Gastrocnemius medialis (tissue), 4 donors: ENCODE measurements at regions not wholly inside any gene's neighbourhood (a gene's known extent, or its start where the extent isn't known, plus 50 kb on each side); places are given as distances from the start of the nearest gene placed in this dataset.

Experiments
- ATAC-seq, 2 donors: fragments of 150-250 bp; one replicate each; pipeline ENCODE4 v1.9.1; 2016
- DNase-seq, 2 donors: peaks; one replicate each; pipeline ENCODE4 v3.0.0-alpha.2; 2019
- H3K27ac ChIP-seq, 4 donors: fragments of 200-600 bp; sonication (generic); 1 replicate in 1 of 4; 2 replicates in 3 of 4; pipeline ENCODE4 v1.5.1; 2016 to 2018; ENCODE audit warnings: mild to moderate bottlenecking in 2 of 4, moderate library complexity in 1 of 4
- H3K27me3 ChIP-seq, 3 donors: fragments of 200-600 bp; sonication (generic) in 2 of 3; 1 replicate in 1 of 3; 2 replicates in 2 of 3; pipeline versions ENCODE4 v1.5.1 to v1.6.0; 2016 to 2019; ENCODE audit warnings: mild to moderate bottlenecking in 1 of 3, moderate library complexity in 1 of 3
- H3K36me3 ChIP-seq, 2 donors: fragments of 200-600 bp; sonication (generic) in 1 of 2; one replicate each; pipeline ENCODE4 v1.5.1; 2017 to 2018
- H3K4me1 ChIP-seq, 2 donors: fragments of 200-600 bp; sonication (generic) in 1 of 2; one replicate each; pipeline ENCODE4 v1.5.1; 2016 to 2017; ENCODE audit warnings: mild to moderate bottlenecking in 2 of 2
- H3K4me3 ChIP-seq, 4 donors: fragments of 200-600 bp; sonication (generic) in 3 of 4; 1 replicate in 1 of 4; 2 replicates in 3 of 4; pipeline ENCODE4 v1.5.1; 2016 to 2019; ENCODE audit warnings: mild to moderate bottlenecking in 2 of 4
- H3K9me3 ChIP-seq, 3 donors: fragments of 200-600 bp; sonication (generic) in 2 of 3; 1 replicate in 1 of 3; 2 replicates in 2 of 3; pipeline ENCODE4 v1.5.1; 2016 to 2019
- CTCF ChIP-seq, 5 experiments: fragments of 450-650 bp in 3 of 5; fragments of 200-600 bp in 2 of 5; sonication (generic) in 2 of 5; IDR thresholded peaks in 4 of 5; conservative IDR thresholded peaks in 1 of 5; 1 replicate in 4 of 5; 2 replicates in 1 of 5; pipeline ENCODE4 v1.5.1; 2016 to 2019; ENCODE audit warnings: antibody characterized with exemption in 5 of 5, mild to moderate bottlenecking in 3 of 5, moderate library complexity in 3 of 5
- POLR2A ChIP-seq, 2 donors: fragments of 450-650 bp; IDR thresholded peaks; one replicate each; pipeline ENCODE4 v1.6.1; 2017; ENCODE audit warnings: antibody characterized with exemption in 2 of 2, mild to moderate bottlenecking in 2 of 2, moderate library complexity in 2 of 2
- in situ Hi-C, 4 donors: fragments of 200-750 bp; cut with MboI; loops; one replicate each; pipeline versions ENCODE4 v1.15.0 to v1.8.0; 2017; ENCODE audit warnings: low sequenced_read_pairs in 4 of 4
- intact Hi-C: fragments of 100-400 bp; cut with DNase I; formaldehyde crosslinking; loops from one replicate; pipeline ENCODE4 v1.15.1; 2023; ENCODE audit warnings: low total_unique reads

- Histone ChIP-seq H3K36me3 (no peaks in the 10 kb centered on the region), H3K27ac (no peak overlapping the region), H3K9me3 (no peaks in the 10 kb centered on the region), H3K4me1 (no peaks in the 10 kb centered on the region), H3K27me3 (peaks cover 0 to 4% (median 0%) of the 10 kb centered on the region in 3 donors), H3K4me3 (no peak overlapping the region)
- intact Hi-C loops = no loop called here
- DNase-seq (no peak), ATAC-seq (no peak)
- in situ Hi-C loops = no loop called here
- TF ChIP-seq POLR2A (IDR thresholded peaks at IDR 0.05) = no peak
- no peak for TF ChIP-seq CTCF (IDR thresholded peaks at IDR 0.05 in 4 of 5, conservative IDR thresholded peaks at IDR 0.05 in 1 of 5)
Measured at GRCh38 chr22:49535527-49536125, 292.0 kb downstream of the BRD1 start.

GRCh38 chr22:49535126-49535525 lies 292.5 kb downstream of the BRD1 start:
- Histone ChIP-seq H3K4me3 (no peak overlapping the region), H3K9me3 (no peaks in the 10 kb centered on the region), H3K27ac (no peak overlapping the region), H3K36me3 (no peaks in the 10 kb centered on the region), H3K27me3 (peaks cover 0 to 4% (median 0%) of the 10 kb centered on the region in 3 donors), H3K4me1 (no peaks in the 10 kb centered on the region)
- in situ Hi-C loops (no loop called here), intact Hi-C loops (no loop called here)
- ATAC-seq = no peak
- no peak for DNase-seq
- TF ChIP-seq POLR2A (IDR thresholded peaks at IDR 0.05) = no peak

- DNase-seq (peak; percentile 32 to 66), ATAC-seq (peak; percentile 65 to 66)
- in situ Hi-C loops = no loop called here
- Histone ChIP-seq H3K4me3 (no peak overlapping the region), H3K4me1 (no peaks in the 10 kb centered on the region), H3K27me3 (peaks cover 0 to 4% (median 0%) of the 10 kb centered on the region in 3 donors), H3K27ac (peak overlapping the region in 1 of 4 donors; percentile 42), H3K36me3 (no peaks in the 10 kb centered on the region), H3K9me3 (no peaks in the 10 kb centered on the region)
- no peak for TF ChIP-seq POLR2A (IDR thresholded peaks at IDR 0.05)
- TF ChIP-seq CTCF (IDR thresholded peaks at IDR 0.05 in 4 of 5, conservative IDR thresholded peaks at IDR 0.05 in 1 of 5) = no peak
- intact Hi-C loops = no loop called here
Measured at GRCh38 chr22:49534386-49534785, 293.3 kb downstream of the BRD1 start.

GRCh38 chr22:49533886-49534285 lies 293.8 kb downstream of the BRD1 start:
- no peaks in the 10 kb centered on the region for H3K4me1 ChIP-seq
- intact Hi-C loops = no loop called here
- H3K27ac ChIP-seq = peak overlapping the region in 1 of 4 donors; percentile 40
- H3K9me3 ChIP-seq = no peaks in the 10 kb centered on the region
- H3K4me3 ChIP-seq = no peak overlapping the region
- H3K36me3 ChIP-seq = no peaks in the 10 kb centered on the region
- H3K27me3 ChIP-seq = peaks cover 0 to 4% (median 0%) of the 10 kb centered on the region in 3 donors
- no peak for TF ChIP-seq CTCF (IDR thresholded peaks at IDR 0.05 in 4 of 5, conservative IDR thresholded peaks at IDR 0.05 in 1 of 5)
- in situ Hi-C loops = no loop called here
- DNase-seq (no peak), ATAC-seq (no peak)

- H3K36me3 ChIP-seq = no peaks in the 10 kb centered on the region
Measured at GRCh38 chr22:49532869-49533802, 294.5 kb downstream of the BRD1 start.

More at GRCh38 chr22:49532869-49533802, 294.5 kb downstream of the BRD1 start:
- ATAC-seq = no peak
- H3K27ac ChIP-seq = no peak overlapping the region
- peaks cover 0 to 4% (median 0%) of the 10 kb centered on the region in 3 donors for H3K27me3 ChIP-seq
- intact Hi-C loops (no loop called here), in situ Hi-C loops (no loop called here)
- no peak for DNase-seq
- no peak for TF ChIP-seq POLR2A (IDR thresholded peaks at IDR 0.05)
- no peak for TF ChIP-seq CTCF (IDR thresholded peaks at IDR 0.05 in 4 of 5, conservative IDR thresholded peaks at IDR 0.05 in 1 of 5)
- no peaks in the 10 kb centered on the region for H3K9me3 ChIP-seq
- H3K4me1 ChIP-seq = no peaks in the 10 kb centered on the region
- no peak overlapping the region for H3K4me3 ChIP-seq
